Subcutaneous abdominal adipose tissue (tissue), 5 donors: ENCODE measurements at regions not wholly inside any gene's neighbourhood (a gene's known extent, or its start where the extent isn't known, plus 50 kb on each side); places are given as distances from the start of the nearest gene placed in this dataset.

ENCODE experiments used
- H3K27ac ChIP-seq: one replicate; pipeline ENCODE4 v1.7.0; 2013; ENCODE audit warnings: low read depth, mild to moderate bottlenecking, inconsistent platforms, low read length, moderate library complexity
- H3K27me3 ChIP-seq, 5 donors: one replicate each; pipeline ENCODE4 v1.7.0; 2013; ENCODE audit warnings: low read length in 5 of 5, inconsistent platforms in 1 of 5; ENCODE audit not compliant: control insufficient read depth in 5 of 5, insufficient read depth in 4 of 5
- H3K36me3 ChIP-seq, 5 donors: one replicate each; pipeline ENCODE4 v1.7.0; 2013; ENCODE audit warnings: low read length in 5 of 5; ENCODE audit not compliant: control insufficient read depth in 5 of 5, insufficient read depth in 5 of 5
- H3K4me1 ChIP-seq, 5 donors: one replicate each; pipeline ENCODE4 v1.7.0; 2013; ENCODE audit warnings: low read length in 5 of 5, mild to moderate bottlenecking in 3 of 5, moderate library complexity in 1 of 5; ENCODE audit not compliant: control insufficient read depth in 5 of 5, insufficient read depth in 5 of 5
- H3K4me3 ChIP-seq, 5 donors: one replicate each; pipeline ENCODE4 v1.7.0; 2013; ENCODE audit warnings: low read length in 5 of 5, low read depth in 1 of 5
- H3K9ac ChIP-seq, 5 donors: one replicate each; pipeline ENCODE4 v1.7.0; 2013; ENCODE audit warnings: low read length in 5 of 5, mild to moderate bottlenecking in 4 of 5, moderate library complexity in 3 of 5
- H3K9me3 ChIP-seq, 5 donors: one replicate each; pipeline ENCODE4 v1.7.0; 2013; ENCODE audit warnings: low read length in 5 of 5; ENCODE audit not compliant: control insufficient read depth in 5 of 5
- donor health status: healthy.
- donor health status: healthy.
- donor health status: healthy.
- donor health status: healthy.
- donor health status: healthy.

DNA sequence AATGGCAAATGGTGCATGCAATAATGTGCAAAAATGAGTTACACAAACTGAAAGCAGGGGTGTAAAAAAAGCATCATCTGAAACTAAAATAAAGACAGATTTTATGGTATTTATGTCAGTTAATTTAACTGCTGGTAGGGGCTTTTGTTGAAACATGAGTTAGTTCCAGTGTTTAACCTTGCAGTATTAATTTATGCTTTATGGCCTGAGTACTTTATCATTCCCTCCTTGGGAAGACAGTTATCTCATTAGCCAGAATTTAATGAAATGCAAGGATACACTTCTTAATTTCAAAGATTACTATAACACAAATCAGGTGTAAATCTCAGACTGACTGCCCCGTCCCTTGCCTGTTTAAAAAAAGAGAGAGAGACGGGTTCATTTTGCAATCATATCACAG, 240.1 kb upstream of the MEIS2 start:
- H3K4me3 ChIP-seq, result no peak overlapping the region
- H3K27me3 ChIP-seq, result no peaks in the 10 kb centered on the region

DNA sequence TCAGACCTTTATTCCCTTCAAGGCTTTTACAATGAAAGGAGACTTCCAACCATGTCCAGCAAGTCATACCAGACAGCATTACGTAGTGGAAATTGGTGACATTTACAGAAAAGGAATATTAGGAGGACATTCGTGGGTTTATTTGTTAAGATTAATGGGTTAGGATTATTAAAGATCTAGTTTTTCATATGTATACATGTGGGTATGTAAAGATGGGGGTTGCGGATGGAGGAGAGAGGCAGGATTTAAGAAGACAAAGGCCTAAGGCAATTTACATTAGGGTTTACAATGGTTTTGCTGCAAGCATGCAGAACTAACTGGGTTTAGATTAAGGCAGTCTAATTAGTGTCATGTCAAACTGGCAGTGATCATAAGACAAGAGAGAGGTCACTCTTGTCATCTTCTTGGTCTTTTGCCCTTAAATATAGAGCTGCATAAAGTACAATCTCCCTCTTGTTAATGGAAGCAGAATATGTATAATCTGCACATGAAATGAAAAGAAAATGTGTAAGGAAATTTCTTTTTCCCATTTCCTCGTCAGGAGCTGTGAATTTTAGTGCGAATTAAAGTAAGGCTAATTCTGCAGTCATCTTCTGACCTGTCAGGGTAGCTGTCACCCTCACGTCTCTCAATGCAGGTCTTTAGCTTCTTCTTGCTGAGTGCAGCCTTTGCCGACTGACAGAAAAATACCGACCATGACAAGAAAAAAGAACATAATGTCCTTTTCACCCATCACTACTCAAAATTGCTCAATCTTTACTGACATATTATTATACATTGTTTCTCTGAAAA, 258.9 kb upstream of the MEIS2 start:
- no peaks in the 10 kb centered on the region for H3K9me3 ChIP-seq
- H3K27me3 ChIP-seq, result no peaks in the 10 kb centered on the region
- no peak overlapping the region for H3K4me3 ChIP-seq
- no peaks in the 10 kb centered on the region for H3K36me3 ChIP-seq
- no peaks in the 10 kb centered on the region for H3K4me1 ChIP-seq
- H3K27ac ChIP-seq, result no peak overlapping the region
- no peak overlapping the region for H3K9ac ChIP-seq

More for the DNA sequence above, 240.1 kb upstream of the MEIS2 start:
- Histone ChIP-seq H3K27ac (no peak overlapping the region), H3K36me3 (no peaks in the 10 kb centered on the region), H3K9me3 (no peaks in the 10 kb centered on the region), H3K4me1 (no peaks in the 10 kb centered on the region), H3K9ac (no peak overlapping the region)

DNA sequence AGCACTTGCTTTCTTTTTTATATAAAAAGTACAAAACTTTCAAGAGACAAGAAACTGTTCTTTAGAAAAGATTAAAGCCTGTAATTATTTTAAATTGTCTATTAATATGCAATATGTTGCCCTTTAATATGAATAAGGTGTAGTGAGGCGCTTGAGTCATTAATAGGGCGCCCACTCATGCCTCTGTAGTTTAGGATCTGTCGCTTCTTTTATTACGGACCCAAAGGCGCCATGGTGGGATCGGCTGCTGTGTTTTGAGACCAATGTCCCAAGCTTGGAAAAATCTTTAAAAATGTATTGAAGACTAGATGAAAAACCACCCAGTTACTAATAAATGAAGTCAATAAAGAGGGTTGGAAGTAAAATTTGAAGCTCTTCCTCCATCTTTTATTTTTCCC, 259.5 kb upstream of the MEIS2 start:
- Histone ChIP-seq H3K27me3 (no peaks in the 10 kb centered on the region), H3K4me1 (no peaks in the 10 kb centered on the region), H3K9ac (no peak overlapping the region), H3K36me3 (no peaks in the 10 kb centered on the region), H3K27ac (no peak overlapping the region), H3K9me3 (no peaks in the 10 kb centered on the region), H3K4me3 (no peak overlapping the region)

DNA sequence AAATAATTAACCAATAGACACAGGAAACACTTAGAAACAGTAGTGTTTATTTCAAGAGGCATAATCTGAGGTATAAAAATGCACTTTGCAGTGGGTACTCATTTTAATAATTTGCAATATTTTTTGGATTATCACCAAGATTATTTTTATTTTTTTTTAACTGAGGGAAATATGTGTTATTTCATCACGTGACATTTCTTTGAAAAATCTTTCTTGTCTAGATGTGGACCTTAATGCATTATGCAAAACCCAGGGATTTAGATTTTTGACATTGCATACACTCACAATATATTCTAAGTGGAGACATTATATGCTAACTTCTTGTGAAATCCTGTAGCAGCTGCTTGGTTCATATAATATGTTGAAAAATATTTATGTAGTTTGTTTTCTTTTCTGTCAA, 260.4 kb upstream of the MEIS2 start:
- no peaks in the 10 kb centered on the region for H3K36me3 ChIP-seq
- no peak overlapping the region for H3K4me3 ChIP-seq
- H3K27me3 ChIP-seq, result no peaks in the 10 kb centered on the region
- no peak overlapping the region for H3K9ac ChIP-seq
- H3K4me1 ChIP-seq, result no peaks in the 10 kb centered on the region
- H3K27ac ChIP-seq, result no peak overlapping the region
- no peaks in the 10 kb centered on the region for H3K9me3 ChIP-seq

DNA sequence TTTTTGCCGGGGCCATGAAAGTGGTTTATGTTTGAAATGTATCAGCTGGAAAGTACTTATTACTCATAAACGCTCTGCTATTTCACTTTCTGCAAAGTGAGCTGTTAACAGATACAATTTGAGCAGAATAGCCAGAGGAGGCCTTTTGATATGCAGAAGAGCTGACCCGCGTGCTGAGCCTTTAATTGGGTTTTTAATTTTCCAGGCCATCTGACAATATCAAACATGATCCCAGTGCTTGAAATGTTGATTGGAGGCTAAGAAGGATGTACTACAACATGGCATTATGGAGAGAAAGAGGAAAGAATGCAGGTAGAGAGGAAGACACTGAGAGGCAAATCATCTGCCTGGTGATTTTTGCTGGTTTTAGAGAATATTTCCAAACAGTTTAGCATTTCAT, 261.3 kb upstream of the MEIS2 start:
- Histone ChIP-seq H3K27me3 (no peaks in the 10 kb centered on the region), H3K27ac (no peak overlapping the region), H3K9me3 (no peaks in the 10 kb centered on the region), H3K4me3 (no peak overlapping the region), H3K4me1 (no peaks in the 10 kb centered on the region), H3K9ac (no peak overlapping the region), H3K36me3 (no peaks in the 10 kb centered on the region)

DNA sequence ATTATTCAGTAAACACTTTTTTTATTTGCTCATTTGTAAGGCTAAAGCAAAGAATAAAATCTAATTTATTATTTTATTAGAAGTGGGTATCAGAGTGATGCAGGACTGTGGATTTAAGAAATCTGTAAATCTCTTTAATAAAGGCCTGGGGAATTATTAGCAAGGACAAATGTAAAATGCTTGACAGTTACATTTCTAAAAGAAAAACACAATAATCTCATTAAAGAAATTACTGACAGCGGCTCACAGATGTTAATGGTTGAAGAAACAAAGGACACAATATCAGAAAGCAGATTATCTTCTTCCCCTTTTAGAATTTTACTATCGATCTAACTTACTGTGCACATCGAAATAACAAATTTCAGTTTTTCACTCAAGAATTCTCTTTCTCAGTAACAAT, 262.1 kb upstream of the MEIS2 start:
- no peak overlapping the region for H3K4me3 ChIP-seq
- no peaks in the 10 kb centered on the region for H3K9me3 ChIP-seq
- H3K27ac ChIP-seq, result no peak overlapping the region
- no peaks in the 10 kb centered on the region for H3K36me3 ChIP-seq
- no peaks in the 10 kb centered on the region for H3K4me1 ChIP-seq
- H3K9ac ChIP-seq, result no peak overlapping the region
- no peaks in the 10 kb centered on the region for H3K27me3 ChIP-seq

DNA sequence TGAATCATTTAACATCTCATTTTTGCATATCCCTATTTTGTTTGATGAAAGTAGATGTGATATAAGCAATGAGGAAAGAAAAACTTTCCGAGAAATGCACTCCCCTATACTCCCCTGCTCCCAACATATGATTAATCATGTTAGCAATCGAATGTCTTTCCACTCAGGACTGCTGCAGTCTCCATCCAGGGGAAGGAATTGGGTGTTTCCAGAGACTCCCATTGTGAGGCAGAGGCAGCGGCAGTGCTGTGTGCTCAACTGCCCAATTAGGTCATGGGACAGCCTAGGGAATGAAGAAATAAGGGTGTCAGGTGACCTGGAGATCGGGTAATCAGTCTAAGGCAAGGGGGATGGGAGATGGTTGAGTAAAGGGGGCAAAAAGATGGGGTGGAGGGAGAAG, 268.6 kb upstream of the MEIS2 start:
- Histone ChIP-seq H3K9me3 (peaks cover 0 to 4% (median 0%) of the 10 kb centered on the region in 5 donors), H3K27ac (no peak overlapping the region), H3K9ac (no peak overlapping the region), H3K4me3 (no peak overlapping the region), H3K36me3 (no peaks in the 10 kb centered on the region), H3K27me3 (no peaks in the 10 kb centered on the region), H3K4me1 (no peaks in the 10 kb centered on the region)

DNA sequence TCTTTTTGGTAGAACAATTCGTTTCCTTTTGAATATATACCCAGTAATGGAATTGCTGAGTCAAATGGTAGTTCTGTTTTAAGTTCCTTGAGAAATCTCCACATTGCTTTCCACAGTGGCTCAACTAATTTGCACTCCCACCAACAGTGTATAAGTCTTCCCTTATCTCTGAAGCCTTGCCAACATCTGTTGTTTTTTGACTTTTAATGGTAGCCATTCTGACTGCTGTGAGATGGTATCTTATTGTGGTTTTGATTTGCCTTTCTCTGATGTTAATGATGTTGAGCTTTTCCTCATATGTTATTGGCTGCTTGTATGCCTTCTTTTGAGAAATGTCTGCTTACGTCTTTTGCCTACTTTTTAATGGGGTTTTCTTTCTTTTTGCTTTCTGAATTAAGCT, 270.6 kb upstream of the MEIS2 start:
- Histone ChIP-seq H3K4me1 (no peaks in the 10 kb centered on the region), H3K27ac (no peak overlapping the region), H3K36me3 (no peaks in the 10 kb centered on the region), H3K9me3 (peaks cover 0 to 4% (median 0%) of the 10 kb centered on the region in 5 donors), H3K27me3 (no peaks in the 10 kb centered on the region), H3K9ac (no peak overlapping the region), H3K4me3 (no peak overlapping the region)

DNA sequence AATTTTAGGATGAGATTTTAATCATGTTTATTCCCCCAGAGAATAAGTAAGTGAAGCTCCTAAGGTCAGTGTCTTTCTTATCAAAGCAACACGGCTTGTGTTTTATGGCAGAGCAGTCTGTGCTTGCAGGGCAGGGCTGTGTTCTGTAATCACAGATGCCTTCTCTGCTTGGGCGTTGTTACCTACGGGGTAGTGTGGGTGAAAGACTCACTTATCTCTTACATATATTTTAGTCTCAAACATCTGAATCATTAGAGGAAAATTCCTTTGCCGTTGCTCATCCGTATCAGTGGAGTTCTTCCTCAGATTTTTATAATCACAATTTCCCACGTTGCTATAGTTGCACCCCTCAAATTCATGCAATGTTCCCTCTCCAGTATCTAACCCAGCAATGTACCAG, 271.7 kb upstream of the MEIS2 start:
- no peaks in the 10 kb centered on the region for H3K27me3 ChIP-seq
- no peak overlapping the region for H3K9ac ChIP-seq
- peaks cover 0 to 4% (median 0%) of the 10 kb centered on the region in 5 donors for H3K9me3 ChIP-seq
- H3K4me1 ChIP-seq, result no peaks in the 10 kb centered on the region
- H3K36me3 ChIP-seq, result no peaks in the 10 kb centered on the region
- no peak overlapping the region for H3K27ac ChIP-seq
- H3K4me3 ChIP-seq, result no peak overlapping the region

DNA sequence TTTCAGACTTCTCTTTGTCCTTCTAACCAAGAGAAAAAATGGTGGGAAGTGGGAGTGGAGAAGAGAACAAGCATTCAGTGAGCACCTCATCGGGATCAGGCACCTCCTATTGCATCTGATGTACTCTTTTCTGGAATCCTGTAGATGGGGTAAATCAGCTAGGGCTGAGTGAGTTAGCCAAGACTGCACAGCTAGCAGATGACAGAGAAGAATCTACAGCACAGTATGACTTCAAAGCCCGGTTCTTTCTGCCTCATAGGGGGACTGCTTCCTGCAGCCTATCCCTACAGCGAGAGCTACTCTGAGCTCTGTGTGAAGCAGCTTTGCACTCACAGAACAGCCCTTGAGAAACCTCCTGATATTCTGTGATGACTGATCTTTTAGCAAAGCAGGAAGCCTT, 275.2 kb upstream of the MEIS2 start:
- peaks cover 0 to 2% (median 0%) of the 10 kb centered on the region in 5 donors for H3K9me3 ChIP-seq
- no peaks in the 10 kb centered on the region for H3K36me3 ChIP-seq
- no peaks in the 10 kb centered on the region for H3K4me1 ChIP-seq
- no peak overlapping the region for H3K27ac ChIP-seq
- H3K4me3 ChIP-seq, result no peak overlapping the region
- no peak overlapping the region for H3K9ac ChIP-seq
- H3K27me3 ChIP-seq, result no peaks in the 10 kb centered on the region
